WTC11 (cell line): ENCODE measurements at regions not wholly inside any gene's neighbourhood (a gene's known extent, or its start where the extent isn't known, plus 50 kb on each side); places are given as distances from the start of the nearest gene placed in this dataset.

Source experiments
- ATAC-seq: fragments of 200-7000 bp; cut with Tn5 transposase; 2 replicates; pipeline ENCODE4 v1.10.0; 2021; ENCODE audit warnings: mild to moderate bottlenecking, moderate library complexity
- CTCF ChIA-PET: fragments of 300-600 bp; sonication (Branson Sonifier 250); formaldehyde crosslinking; loops from one replicate; lab custom pipeline; 2021; ENCODE audit warnings: antibody characterized with exemption; lab: Charles Lee
- POLR2A ChIA-PET: fragments of 350-600 bp; sonication (Branson Sonifier 250); formaldehyde crosslinking; loops from one replicate; lab custom pipeline; 2021; ENCODE audit warnings: antibody characterized with exemption; lab: Charles Lee
- DNase-seq: peaks from one replicate; pipeline ENCODE4 v3.0.0; 2021; ENCODE audit warnings: low spot score
- H3K27ac Mint-ChIP-seq: 2 replicates; pipeline ENCODE4 v1.8.0; 2021; ENCODE audit warnings: mixed read lengths
- H3K27me3 Mint-ChIP-seq: 2 replicates; pipeline ENCODE4 v1.8.0; 2021; ENCODE audit warnings: low read depth, mild to moderate bottlenecking, moderate library complexity, mixed read lengths
- H3K36me3 Mint-ChIP-seq: 2 replicates; pipeline ENCODE4 v1.8.0; 2021; ENCODE audit warnings: mixed read lengths
- H3K4me1 Mint-ChIP-seq: 2 replicates; pipeline ENCODE4 v1.8.0; 2022; ENCODE audit warnings: mixed read lengths
- H3K4me3 Mint-ChIP-seq: 2 replicates; pipeline ENCODE4 v1.8.0; 2021; ENCODE audit warnings: mild to moderate bottlenecking, moderate library complexity, mixed read lengths
- H3K9me3 Mint-ChIP-seq: 2 replicates; pipeline ENCODE4 v1.8.0; 2021; ENCODE audit warnings: mixed read lengths
- AR ChIP-seq: fragments of 250-450 bp; sonication (Bioruptor Pico); IDR thresholded peaks from 2 replicates; pipeline ENCODE4 v1.9.0; 2021; ENCODE audit warnings: mild to moderate bottlenecking
- ARID4B ChIP-seq: sonication (generic); formaldehyde crosslinking; IDR thresholded peaks from 2 replicates; pipeline ENCODE4 v1.8.0; 2023; ENCODE audit warnings: missing genetic modification reagents, mild to moderate bottlenecking, borderline replicate concordance
- ATF3 ChIP-seq: sonication (generic); formaldehyde crosslinking; conservative IDR thresholded peaks from 2 replicates; pipeline ENCODE4 v1.8.1; 2022; ENCODE audit warnings: mild to moderate bottlenecking, missing genetic modification reagents
- E2F4 ChIP-seq: sonication (generic); formaldehyde crosslinking; IDR thresholded peaks from 2 replicates; pipeline ENCODE4 v1.8.1; 2022; ENCODE audit warnings: low read depth, mild to moderate bottlenecking, moderate library complexity, missing genetic modification reagents, borderline replicate concordance
- E2F5 ChIP-seq: sonication (generic); formaldehyde crosslinking; IDR thresholded peaks from 2 replicates; pipeline ENCODE4 v1.8.1; 2022; ENCODE audit warnings: mild to moderate bottlenecking, moderate library complexity, missing genetic modification reagents
- ESRRA ChIP-seq: sonication (generic); formaldehyde crosslinking; IDR thresholded peaks from 2 replicates; pipeline ENCODE4 v1.8.1; 2022; ENCODE audit warnings: mild to moderate bottlenecking, missing genetic modification reagents, borderline replicate concordance
- ETV6 ChIP-seq: sonication (generic); formaldehyde crosslinking; IDR thresholded peaks from 2 replicates; pipeline ENCODE4 v1.8.1; 2022; ENCODE audit warnings: mild to moderate bottlenecking, missing genetic modification reagents
- GRHL2 ChIP-seq: fragments of 250-450 bp; sonication (Bioruptor Pico); IDR thresholded peaks from 2 replicates; pipeline ENCODE4 v1.8.0; 2022; ENCODE audit warnings: mild to moderate bottlenecking, moderate library complexity; ENCODE audit not compliant: insufficient replicate concordance, severe bottlenecking
- GTF2I ChIP-seq: fragments of 250-450 bp; sonication (Bioruptor Pico); conservative IDR thresholded peaks from 2 replicates; pipeline ENCODE4 v1.4.0; 2021; ENCODE audit warnings: mild to moderate bottlenecking
- NR3C1 ChIP-seq: sonication (generic); formaldehyde crosslinking; conservative IDR thresholded peaks from 2 replicates; pipeline ENCODE4 v1.8.1; 2023; ENCODE audit warnings: low read depth, mild to moderate bottlenecking, missing genetic modification reagents
- PREB ChIP-seq: sonication (generic); formaldehyde crosslinking; IDR thresholded peaks from 2 replicates; pipeline ENCODE4 v1.8.1; 2022; ENCODE audit warnings: mild to moderate bottlenecking, missing genetic modification reagents, moderate library complexity, borderline replicate concordance
- SOX15 ChIP-seq: fragments of 250-450 bp; sonication (Bioruptor Pico); IDR thresholded peaks from 2 replicates; pipeline ENCODE4 v1.9.0; 2021; ENCODE audit warnings: mild to moderate bottlenecking
- TEAD1 ChIP-seq: sonication (generic); formaldehyde crosslinking; IDR thresholded peaks from 2 replicates; pipeline ENCODE4 v1.8.0; 2022; ENCODE audit warnings: mild to moderate bottlenecking, missing genetic modification reagents
- TEAD4 ChIP-seq: sonication (generic); formaldehyde crosslinking; IDR thresholded peaks from 2 replicates; pipeline ENCODE4 v1.8.0; 2022; ENCODE audit warnings: mild to moderate bottlenecking, missing genetic modification reagents
- TP53 ChIP-seq: sonication (generic); formaldehyde crosslinking; IDR thresholded peaks from 2 replicates; pipeline ENCODE4 v1.8.1; 2023; ENCODE audit warnings: mild to moderate bottlenecking, missing genetic modification reagents
- ZBTB21 ChIP-seq: sonication (generic); formaldehyde crosslinking; IDR thresholded peaks from 2 replicates; pipeline ENCODE4 v1.8.1; 2023; ENCODE audit warnings: mild to moderate bottlenecking, missing genetic modification reagents, borderline replicate concordance
- ZMAT4 ChIP-seq: fragments of 250-450 bp; sonication (Bioruptor Pico); IDR thresholded peaks from 2 replicates; pipeline ENCODE4 v1.9.0; 2021; ENCODE audit warnings: mild to moderate bottlenecking
- ZNF281 ChIP-seq: sonication (generic); formaldehyde crosslinking; IDR thresholded peaks from 2 replicates; pipeline ENCODE4 v1.8.0; 2023; ENCODE audit warnings: mild to moderate bottlenecking, missing genetic modification reagents
- ZNF512 ChIP-seq: sonication (generic); formaldehyde crosslinking; IDR thresholded peaks from 2 replicates; pipeline ENCODE4 v1.8.1; 2022; ENCODE audit warnings: missing genetic modification reagents, borderline replicate concordance

GRCh38 chr10:128431506-128431905 is 305.3 kb upstream of the MKI67 start (continued):
- TF ChIP-seq ARID4B (CRISPR knock-in tag): no peak
- no peak for TF ChIP-seq TP53 (CRISPR knock-in tag)

- Mint-ChIP-seq H3K36me3 (no peaks in the 10 kb centered on the region), H3K4me3 (no peak overlapping the region), H3K4me1 (peaks cover 33% of the 10 kb centered on the region), H3K27me3 (no peaks in the 10 kb centered on the region; the same call in 1 of the 2 replicates), H3K27ac (no peak overlapping the region), H3K9me3 (no peaks in the 10 kb centered on the region)
- ATAC-seq: no peak
- ChIA-PET POLR2A (no interaction called here), CTCF (interaction anchor here (1.7 kb wide), 1 partner anchor 164 kb away, joined by 5 read pairs; no protein-coding TSS in a partner anchor)
- DNase-seq: no peak
- TF ChIP-seq E2F5 (CRISPR knock-in tag): no peak
- TF ChIP-seq E2F4 (CRISPR knock-in tag): no peak
- no peak for TF ChIP-seq ATF3 (CRISPR knock-in tag)
- no peak for TF ChIP-seq TEAD1
- no peak for TF ChIP-seq SOX15
- TF ChIP-seq ZMAT4 (CRISPR knock-in tag): no peak
- no peak for TF ChIP-seq ZBTB21
- TF ChIP-seq GTF2I (CRISPR knock-in tag): no peak
- TF ChIP-seq TEAD4 (CRISPR knock-in tag): no peak
- no peak for TF ChIP-seq ZNF512
- TF ChIP-seq ETV6 (CRISPR knock-in tag): no peak
- TF ChIP-seq ZNF281 (CRISPR knock-in tag): no peak
- TF ChIP-seq PREB (CRISPR knock-in tag): no peak
- no peak for TF ChIP-seq ESRRA (CRISPR knock-in tag)
- TF ChIP-seq AR (CRISPR knock-in tag): no peak
- no peak for TF ChIP-seq GRHL2 (CRISPR knock-in tag)
- no peak for TF ChIP-seq NR3C1 (CRISPR knock-in tag)
Measured at GRCh38 chr10:128432011-128432410, 305.8 kb upstream of the MKI67 start.
